Cardiac muscle cell (in vitro differentiated cells and primary cell): ENCODE measurements at regions not wholly inside any gene's neighbourhood (a gene's known extent, or its start where the extent isn't known, plus 50 kb on each side); places are given as distances from the start of the nearest gene placed in this dataset.

Experiments used
- DNase-seq, 2 donors: peaks; one replicate each; pipeline versions ENCODE4 v3.0.0 to v3.0.0-alpha.2; 2010 to 2017; ENCODE audit warnings: low read depth in 1 of 2, low spot score in 1 of 2
- H3K27ac ChIP-seq: fragments of 200-600 bp; sonication (generic); 2 replicates; pipeline ENCODE4 v1.5.1; 2016
- H3K27me3 ChIP-seq: fragments of 200-600 bp; sonication (generic); 2 replicates; pipeline ENCODE4 v1.6.0; 2016; ENCODE audit warnings: control low read depth
- H3K36me3 ChIP-seq: fragments of 200-600 bp; sonication (generic); 2 replicates; pipeline ENCODE4 v1.5.1; 2016; ENCODE audit warnings: control low read depth
- H3K4me1 ChIP-seq: fragments of 200-600 bp; sonication (generic); 2 replicates; pipeline ENCODE4 v1.8.1; 2017; ENCODE audit warnings: low read depth, mild to moderate bottlenecking, mixed run types
- H3K4me3 ChIP-seq: fragments of 200-600 bp; sonication (generic); 2 replicates; pipeline ENCODE4 v1.5.1; 2016; ENCODE audit warnings: mild to moderate bottlenecking
- H3K9me3 ChIP-seq: fragments of 200-600 bp; sonication (generic); 2 replicates; pipeline ENCODE4 v1.5.1; 2017; ENCODE audit warnings: low read depth, mild to moderate bottlenecking, control low read depth
- CTCF ChIP-seq: IDR thresholded peaks from 2 replicates; pipeline ENCODE4 v1.5.1; 2012; ENCODE audit warnings: low read depth, mild to moderate bottlenecking, low read length

GRCh38 chr17:73985466-73986015 lies 217.9 kb upstream of the RPL38 start:
- Histone ChIP-seq H3K4me3 (no peak overlapping the region), H3K9me3 (no peaks in the 10 kb centered on the region), H3K36me3 (no peaks in the 10 kb centered on the region), H3K27ac (no peak overlapping the region), H3K27me3 (no peaks in the 10 kb centered on the region), H3K4me1 (no peaks in the 10 kb centered on the region)
- no peak for TF ChIP-seq CTCF
- no peak for DNase-seq

GRCh38 chr17:73986641-73987177 lies 216.8 kb upstream of the RPL38 start:
- TF ChIP-seq CTCF = no peak
- Histone ChIP-seq H3K4me1 (no peaks in the 10 kb centered on the region), H3K36me3 (no peaks in the 10 kb centered on the region), H3K27me3 (no peaks in the 10 kb centered on the region), H3K9me3 (no peaks in the 10 kb centered on the region), H3K27ac (no peak overlapping the region), H3K4me3 (no peak overlapping the region)
- no peak for DNase-seq

- no peak for DNase-seq
- Histone ChIP-seq H3K27me3 (no peaks in the 10 kb centered on the region), H3K4me3 (no peak overlapping the region)
These were observed 216.1 kb upstream of the RPL38 start for GRCh38 chr17:73987395-73987794.

GRCh38 chr17:73987845-73988509 lies 215.5 kb upstream of the RPL38 start:
- Histone ChIP-seq H3K4me1 (no peaks in the 10 kb centered on the region), H3K27ac (no peak overlapping the region), H3K9me3 (no peaks in the 10 kb centered on the region), H3K27me3 (no peaks in the 10 kb centered on the region), H3K36me3 (no peaks in the 10 kb centered on the region), H3K4me3 (no peak overlapping the region)
- TF ChIP-seq CTCF = no peak
- peak in 1 of 2 donors; percentile 5 for DNase-seq

More at GRCh38 chr17:73987395-73987794, 216.1 kb upstream of the RPL38 start:
- H3K36me3 ChIP-seq = no peaks in the 10 kb centered on the region
- H3K27ac ChIP-seq = no peak overlapping the region
- H3K4me1 ChIP-seq = no peaks in the 10 kb centered on the region
- no peaks in the 10 kb centered on the region for H3K9me3 ChIP-seq
- no peak for TF ChIP-seq CTCF

GRCh38 chr17:73989671-73990070 lies 213.8 kb upstream of the RPL38 start:
- Histone ChIP-seq H3K4me3 (no peak overlapping the region), H3K27me3 (no peaks in the 10 kb centered on the region), H3K36me3 (no peaks in the 10 kb centered on the region), H3K9me3 (no peaks in the 10 kb centered on the region), H3K4me1 (no peaks in the 10 kb centered on the region), H3K27ac (no peak overlapping the region)
- peak in 1 of 2 donors; percentile 38 for DNase-seq
- TF ChIP-seq CTCF = no peak
